ENCODE measurements at regions not wholly inside any gene's neighbourhood (a gene's known extent, or its start where the extent isn't known, plus 50 kb on each side); places are given as distances from the start of the nearest gene placed in this dataset.
A peak's percentile ranks its signal among the peaks of the same experiment; 100 is the strongest.

GRCh38 chr1:221913351-221913892 is 171.5 kb upstream of the DUSP10 start:
- DNase-seq (ENCODE audit: low spot score) = peak; percentile 11

- peak; percentile 12 for DNase-seq (ENCODE audit: low spot score)
Observed at GRCh38 chr1:221912230-221912629, 170.3 kb upstream of the DUSP10 start.

- no peak for DNase-seq (ENCODE audit: low spot score)
Observed at GRCh38 chr1:221911714-221912113, 169.8 kb upstream of the DUSP10 start.

GRCh38 chr1:221910222-221910621 is 168.3 kb upstream of the DUSP10 start:
- no peak for DNase-seq (ENCODE audit: low spot score)

GRCh38 chr1:221908573-221908972 is 166.7 kb upstream of the DUSP10 start:
- no peak for DNase-seq (ENCODE audit: low spot score)

GRCh38 chr1:221907166-221907932 is 165.5 kb upstream of the DUSP10 start:
- DNase-seq (ENCODE audit: low spot score) = no peak

- no peak for DNase-seq (ENCODE audit: low spot score)
Observed at GRCh38 chr1:221905802-221906201, 163.9 kb upstream of the DUSP10 start.

GRCh38 chr1:221904319-221904718 is 162.4 kb upstream of the DUSP10 start:
- no peak for DNase-seq (ENCODE audit: low spot score)

GRCh38 chr1:221903594-221903993 is 161.7 kb upstream of the DUSP10 start:
- no peak for DNase-seq (ENCODE audit: low spot score)

GRCh38 chr1:221902961-221903360 is 161.1 kb upstream of the DUSP10 start:
- peak; percentile 25 for DNase-seq (ENCODE audit: low spot score)

- DNase-seq (ENCODE audit: low spot score) = no peak
Observed at GRCh38 chr1:221900678-221901077, 158.8 kb upstream of the DUSP10 start.

GRCh38 chr1:221897321-221897721 is 155.4 kb upstream of the DUSP10 start:
- DNase-seq (ENCODE audit: low spot score) = no peak

- DNase-seq (ENCODE audit: low spot score) = no peak
Observed at GRCh38 chr1:221892301-221892830, 150.5 kb upstream of the DUSP10 start.

- no peak for DNase-seq (ENCODE audit: low spot score)
Observed at GRCh38 chr1:221891708-221892107, 149.8 kb upstream of the DUSP10 start.

- DNase-seq (ENCODE audit: low spot score) = no peak
Observed at GRCh38 chr1:221888801-221889200, 146.9 kb upstream of the DUSP10 start.

- DNase-seq (ENCODE audit: low spot score) = no peak
Observed at GRCh38 chr1:221888218-221888617, 146.3 kb upstream of the DUSP10 start.

- no peak for DNase-seq (ENCODE audit: low spot score)
Observed at GRCh38 chr1:221887758-221888157, 145.9 kb upstream of the DUSP10 start.

GRCh38 chr1:221887415-221887746 is 145.5 kb upstream of the DUSP10 start:
- DNase-seq (ENCODE audit: low spot score) = no peak

- DNase-seq (ENCODE audit: low spot score) = peak; percentile 100
Observed at GRCh38 chr1:221886743-221887414, 145.0 kb upstream of the DUSP10 start.

- DNase-seq (ENCODE audit: low spot score) = no peak
Observed at GRCh38 chr1:221886311-221886710, 144.4 kb upstream of the DUSP10 start.

- peak; percentile 55 for DNase-seq (ENCODE audit: low spot score)
Observed at GRCh38 chr1:221884821-221885220, 142.9 kb upstream of the DUSP10 start.

GRCh38 chr1:221881805-221882581 is 140.1 kb upstream of the DUSP10 start:
- peak; percentile 13 for DNase-seq (ENCODE audit: low spot score)

Measured in kidney tubule cell (primary cell).